H9 (cell line): ENCODE measurements at regions not wholly inside any gene's neighbourhood (a gene's known extent, or its start where the extent isn't known, plus 50 kb on each side); places are given as distances from the start of the nearest gene placed in this dataset.

Experiments used
- DNase-seq: peaks from one replicate; pipeline ENCODE4 v3.0.0-alpha.2; 2017
- H2AFZ ChIP-seq: one replicate; pipeline ENCODE4 v1.6.1; 2013; ENCODE audit warnings: mild to moderate bottlenecking, low read length, control low read depth, moderate library complexity
- H2AK5ac ChIP-seq: 2 replicates; pipeline ENCODE4 v1.6.1; 2013; ENCODE audit warnings: low read length, control low read depth, mixed read lengths; ENCODE audit not compliant: insufficient read length
- H2BK120ac ChIP-seq: one replicate; pipeline ENCODE4 v1.6.1; 2013; ENCODE audit warnings: low read depth, mild to moderate bottlenecking, low read length, control low read depth, inconsistent platforms; ENCODE audit not compliant: poor library complexity, severe bottlenecking
- H2BK12ac ChIP-seq: 2 replicates; pipeline ENCODE4 v1.6.1; 2013; ENCODE audit warnings: low read length, control low read depth, mixed read lengths, low read depth; ENCODE audit not compliant: insufficient read length
- H2BK15ac ChIP-seq: 2 replicates; pipeline ENCODE4 v1.6.1; 2013; ENCODE audit warnings: low read depth, low read length, control low read depth
- H2BK20ac ChIP-seq: one replicate; pipeline ENCODE4 v1.6.1; 2013; ENCODE audit warnings: low read depth, mild to moderate bottlenecking, low read length, control low read depth, inconsistent platforms; ENCODE audit not compliant: poor library complexity, severe bottlenecking
- H2BK5ac ChIP-seq: 2 replicates; pipeline ENCODE4 v1.6.1; 2013; ENCODE audit warnings: low read length, control low read depth, mixed read lengths; ENCODE audit not compliant: insufficient read length
- H3K14ac ChIP-seq: 2 replicates; pipeline ENCODE4 v1.6.1; 2013; ENCODE audit warnings: low read length, control low read depth; ENCODE audit not compliant: insufficient read depth
- H3K18ac ChIP-seq: 2 replicates; pipeline ENCODE4 v1.6.1; 2013; ENCODE audit warnings: low read depth, mild to moderate bottlenecking, mixed read lengths, low read length, control low read depth; ENCODE audit not compliant: insufficient read length
- H3K23ac ChIP-seq: 2 replicates; pipeline ENCODE4 v1.6.1; 2013; ENCODE audit warnings: low read length, control low read depth, mixed read lengths, low read depth; ENCODE audit not compliant: insufficient read length
- H3K23me2 ChIP-seq: 2 replicates; pipeline ENCODE4 v1.6.1; 2013; ENCODE audit warnings: low read depth, mild to moderate bottlenecking, mixed read lengths, low read length, control low read depth; ENCODE audit not compliant: insufficient read length, poor library complexity, severe bottlenecking
- H3K27ac ChIP-seq: 2 replicates; pipeline ENCODE4 v1.5.1; 2013; ENCODE audit warnings: low read length, control low read depth, mixed read lengths, low read depth; ENCODE audit not compliant: insufficient read length
- H3K27me3 ChIP-seq: 2 replicates; pipeline ENCODE4 v1.6.1; 2013; ENCODE audit warnings: low read length, control low read depth, inconsistent platforms; ENCODE audit not compliant: insufficient read depth
- H3K4ac ChIP-seq: 2 replicates; pipeline ENCODE4 v1.6.1; 2013; ENCODE audit warnings: low read depth, mild to moderate bottlenecking, control low read depth, inconsistent platforms, low read length, moderate library complexity
- H3K4me1 ChIP-seq: 2 replicates; pipeline ENCODE4 v1.6.1; 2013; ENCODE audit warnings: low read length, control low read depth, inconsistent platforms; ENCODE audit not compliant: insufficient read depth
- H3K4me2 ChIP-seq: 2 replicates; pipeline ENCODE4 v1.6.1; 2013; ENCODE audit warnings: low read length, control low read depth, mixed read lengths; ENCODE audit not compliant: insufficient read length, insufficient read depth
- H3K56ac ChIP-seq: 2 replicates; pipeline ENCODE4 v1.6.1; 2013; ENCODE audit warnings: low read depth, mild to moderate bottlenecking, mixed read lengths, low read length, control low read depth; ENCODE audit not compliant: insufficient read length
- H3K79me1 ChIP-seq: 2 replicates; pipeline ENCODE4 v1.6.1; 2013; ENCODE audit warnings: low read depth, mild to moderate bottlenecking, moderate library complexity, low read length, control low read depth, inconsistent platforms; ENCODE audit not compliant: insufficient read depth, poor library complexity, severe bottlenecking
- H3K79me2 ChIP-seq: 2 replicates; pipeline ENCODE4 v1.6.1; 2013; ENCODE audit warnings: low read length, control low read depth, inconsistent platforms; ENCODE audit not compliant: insufficient read depth
- H3K9ac ChIP-seq: 2 replicates; pipeline ENCODE4 v1.6.1; 2013; ENCODE audit warnings: low read length, control low read depth, mixed read lengths; ENCODE audit not compliant: insufficient read length; ENCODE audit errors: extremely low read depth
- H3K9me3 ChIP-seq: one replicate; pipeline ENCODE4 v1.6.1; 2013; ENCODE audit warnings: low read depth, low read length, inconsistent platforms; ENCODE audit not compliant: control insufficient read depth
- H3T11ph ChIP-seq: one replicate; pipeline ENCODE4 v1.6.1; 2013; ENCODE audit warnings: mild to moderate bottlenecking, low read length, control low read depth, inconsistent platforms
- H4K20me1 ChIP-seq: one replicate; pipeline ENCODE4 v1.6.1; 2013; ENCODE audit not compliant: control insufficient read depth, insufficient read length, insufficient read depth
- H4K5ac ChIP-seq: 2 replicates; pipeline ENCODE4 v1.6.1; 2013; ENCODE audit warnings: low read depth, mild to moderate bottlenecking, mixed read lengths, low read length, control low read depth; ENCODE audit not compliant: insufficient read length
- H4K8ac ChIP-seq: replicated peaks from 2 replicates; pipeline ENCODE4 v1.6.1; 2013; ENCODE audit warnings: low read length, control low read depth, mixed read lengths, low read depth; ENCODE audit not compliant: insufficient read length
- H4K91ac ChIP-seq: 2 replicates; pipeline ENCODE4 v1.6.1; 2013; ENCODE audit warnings: low read depth, mild to moderate bottlenecking, moderate library complexity, mixed read lengths, low read length, control low read depth; ENCODE audit not compliant: insufficient read length
- H3K27ac Mint-ChIP-seq, 3 experiments: 2 replicates in 2 of 3; 3 replicates in 1 of 3; pipeline ENCODE4 v1.8.0; 2020 to 2021; ENCODE audit warnings: mixed read lengths in 3 of 3, mild to moderate bottlenecking in 1 of 3, moderate library complexity in 1 of 3
- H3K27me3 Mint-ChIP-seq: 2 replicates; pipeline ENCODE4 v1.8.0; 2021; ENCODE audit warnings: low read depth, mild to moderate bottlenecking, moderate library complexity, mixed read lengths
- H3K36me3 Mint-ChIP-seq, 3 experiments: 2 replicates in 2 of 3; 3 replicates in 1 of 3; pipeline ENCODE4 v1.8.0; 2020 to 2021; ENCODE audit warnings: low read depth in 3 of 3, mixed read lengths in 3 of 3; ENCODE audit not compliant: insufficient read depth in 1 of 3
- H3K4me1 Mint-ChIP-seq, 2 experiments: 2 replicates each; pipeline ENCODE4 v1.8.0; 2020; ENCODE audit warnings: mixed read lengths in 2 of 2
- H3K4me3 Mint-ChIP-seq, 2 experiments: 2 replicates in 1 of 2; 3 replicates in 1 of 2; pipeline ENCODE4 v1.8.0; 2020 to 2021; ENCODE audit warnings: mild to moderate bottlenecking in 2 of 2, mixed read lengths in 2 of 2, moderate library complexity in 1 of 2
- H3K9me3 Mint-ChIP-seq, 2 experiments: 2 replicates in 1 of 2; 3 replicates in 1 of 2; pipeline ENCODE4 v1.8.0; 2020; ENCODE audit warnings: mild to moderate bottlenecking in 2 of 2, mixed read lengths in 2 of 2, moderate library complexity in 1 of 2
- CTCF ChIP-seq: fragments of 200-600 bp; sonication (generic); conservative IDR thresholded peaks from 3 replicates; pipeline ENCODE4 v1.8.0; 2021; ENCODE audit warnings: antibody characterized with exemption, mild to moderate bottlenecking
- WGBS: extraction: QIAGEN DNeasy Blood & Tissue Kit; methylation state at CpG from one replicate; pipeline ENCODE4 v1.1.7; 2013; ENCODE audit warnings: missing lambda C conversion rate, low lambda C conversion rate, mixed read lengths; ENCODE audit not compliant: insufficient read length; ENCODE audit errors: extremely low coverage; 5-methylcytosine and 5-hydroxymethylcytosine counted together

GRCh38 chr6:40966860-40967259, 72.2 kb downstream of the UNC5CL start:
- no peak for TF ChIP-seq CTCF
- no peak overlapping the region for H3K56ac ChIP-seq
- H3T11ph ChIP-seq, result no peak overlapping the region
- no peaks in the 10 kb centered on the region for H3K23me2 ChIP-seq
- Mint-ChIP-seq H3K4me3 (no peak overlapping the region), H3K27me3 (peaks cover 17% of the 10 kb centered on the region), H3K36me3 (no peaks in the 10 kb centered on the region; a peak in 1 of 7 replicates), H3K27ac (no peak overlapping the region), H3K9me3 (no peaks in the 10 kb centered on the region), H3K4me1 (peaks cover 21 to 22% of the 10 kb centered on the region in 2 experiments)
- no peak overlapping the region for H2BK5ac ChIP-seq
- H3K23ac ChIP-seq, result no peak overlapping the region
- no peak overlapping the region for H2BK15ac ChIP-seq
- H4K5ac ChIP-seq, result no peak overlapping the region
- H2BK12ac ChIP-seq, result no peak overlapping the region
- no peak overlapping the region for H2AK5ac ChIP-seq
- no peak overlapping the region for H3K4me2 ChIP-seq
- H3K27me3 ChIP-seq, result no peaks in the 10 kb centered on the region
- no peak overlapping the region for H2BK120ac ChIP-seq
- H3K79me1 ChIP-seq, result no peaks in the 10 kb centered on the region
- no peak overlapping the region for H3K9ac ChIP-seq
- no peak overlapping the region for H4K91ac ChIP-seq
- H2AFZ ChIP-seq, result no peak overlapping the region
- H3K14ac ChIP-seq, result no peak overlapping the region
- no peak overlapping the region for H3K18ac ChIP-seq
- no peaks in the 10 kb centered on the region for H4K20me1 ChIP-seq
- H3K27ac ChIP-seq, result no peak overlapping the region
- no peak overlapping the region for H4K8ac ChIP-seq
- H2BK20ac ChIP-seq, result no peak overlapping the region
- no peaks in the 10 kb centered on the region for H3K9me3 ChIP-seq
- no peaks in the 10 kb centered on the region for H3K4me1 ChIP-seq
- DNase-seq, result no peak
- no CpG with 5 or more reads among the region's 4 CpGs for WGBS
- no peaks in the 10 kb centered on the region for H3K79me2 ChIP-seq
- no peak overlapping the region for H3K4ac ChIP-seq
